MCF 10A (cell line): ENCODE measurements at regions not wholly inside any gene's neighbourhood (a gene's known extent, or its start where the extent isn't known, plus 50 kb on each side); places are given as distances from the start of the nearest gene placed in this dataset.
"Not testable (repeated sequence)": the region's sequence is repeated elsewhere in the genome, so short reads cannot be mapped to it uniquely, and the experiment has no call there.

Experiments
- BruUV-seq: library from RNA; stranded (reverse); fragments of 400-500 nt; replicated peaks from 2 replicates; lab custom pipeline; 2021; lab: Mats Ljungman, UMichigan
- CTCF ChIA-PET: fragments of 300-600 bp; sonication (Branson Sonifier 250); formaldehyde crosslinking; extraction: SDS; loops from one replicate; lab custom pipeline; 2021; ENCODE audit warnings: antibody characterized with exemption, inconsistent platforms; lab: Yijun Ruan, JAX
- POLR2A ChIA-PET: fragments of 300-600, 350-650 bp; sonication (Branson Sonifier 250); formaldehyde crosslinking; extraction: SDS; loops from one replicate; lab custom pipeline; 2020; ENCODE audit warnings: antibody characterized with exemption, inconsistent platforms; lab: Yijun Ruan, JAX
- DNase-seq: peaks from one replicate; pipeline ENCODE4 v3.0.0-alpha.2; 2018; ENCODE audit not compliant: unreplicated experiment
- H3K27ac Mint-ChIP-seq: one replicate; pipeline ENCODE4 v1.8.0; 2022; ENCODE audit warnings: mild to moderate bottlenecking, low read depth, mixed read lengths; ENCODE audit not compliant: unreplicated experiment
- H3K27me3 Mint-ChIP-seq: one replicate; pipeline ENCODE4 v1.8.0; 2022; ENCODE audit warnings: mixed read lengths; ENCODE audit not compliant: insufficient read depth, unreplicated experiment
- H3K36me3 Mint-ChIP-seq: one replicate; pipeline ENCODE4 v1.8.0; 2022; ENCODE audit warnings: mild to moderate bottlenecking, moderate library complexity, mixed read lengths; ENCODE audit not compliant: insufficient read depth, unreplicated experiment
- H3K4me1 Mint-ChIP-seq: one replicate; pipeline ENCODE4 v1.8.0; 2022; ENCODE audit warnings: mixed read lengths; ENCODE audit not compliant: insufficient read depth, unreplicated experiment
- H3K4me3 Mint-ChIP-seq: one replicate; pipeline ENCODE4 v1.8.0; 2022; ENCODE audit warnings: mild to moderate bottlenecking, moderate library complexity, mixed read lengths; ENCODE audit not compliant: unreplicated experiment
- H3K9me3 Mint-ChIP-seq: one replicate; pipeline ENCODE4 v1.8.0; 2022; ENCODE audit warnings: mixed read lengths; ENCODE audit not compliant: unreplicated experiment
- CTCF ChIP-seq: fragments of 200-600 bp; IDR thresholded peaks from one replicate; pipeline ENCODE4 v1.8.0; 2022; ENCODE audit warnings: antibody characterized with exemption, mild to moderate bottlenecking; ENCODE audit not compliant: unreplicated experiment
- intact Hi-C: fragments of 100-400 bp; cut with micrococcal nuclease; formaldehyde crosslinking; loops from 2 replicates; pipeline ENCODE4 v1.14.1; 2022

GRCh38 chr4:3628868-3629175, 96.6 kb upstream of the LRPAP1 start:
- no peak for DNase-seq
- Mint-ChIP-seq H3K27ac (no peak overlapping the region), H3K36me3 (no peaks in the 10 kb centered on the region), H3K27me3 (peaks cover 14% of the 10 kb centered on the region), H3K9me3 (peaks cover 6% of the 10 kb centered on the region), H3K4me1 (no peaks in the 10 kb centered on the region), H3K4me3 (no peak overlapping the region)
- no TSS peak for BruUV-seq
- ChIA-PET POLR2A (no interaction called here), CTCF (no interaction called here)
- TF ChIP-seq CTCF, result no peak
- intact Hi-C loops, result no loop called here

- not testable (repeated sequence) for DNase-seq, H3K9me3 Mint-ChIP-seq, H3K4me1 Mint-ChIP-seq
These were observed 96.0 kb upstream of the LRPAP1 start for GRCh38 chr4:3627967-3628867.

GRCh38 chr4:3627456-3627855, 95.2 kb upstream of the LRPAP1 start:
- H3K36me3 Mint-ChIP-seq, BruUV-seq, H3K4me1 Mint-ChIP-seq, H3K27ac Mint-ChIP-seq, H3K4me3 Mint-ChIP-seq, POLR2A ChIA-PET, DNase-seq, intact Hi-C loops, H3K9me3 Mint-ChIP-seq: not testable (repeated sequence)
- CTCF ChIA-PET, result interaction anchor here (0.7 kb wide), 1 partner anchor 15 kb away, joined by 3 read pairs; no protein-coding TSS in a partner anchor
- peaks cover 14% of the 10 kb centered on the region for H3K27me3 Mint-ChIP-seq

More at GRCh38 chr4:3627967-3628867, 96.0 kb upstream of the LRPAP1 start:
- H3K4me3 Mint-ChIP-seq, BruUV-seq, H3K27ac Mint-ChIP-seq, POLR2A ChIA-PET, CTCF ChIA-PET, H3K36me3 Mint-ChIP-seq, intact Hi-C loops: not testable (repeated sequence)
- H3K27me3 Mint-ChIP-seq, result peaks cover 14% of the 10 kb centered on the region

GRCh38 chr4:3626131-3626884, 94.1 kb upstream of the LRPAP1 start:
- CTCF ChIA-PET, DNase-seq, H3K4me3 Mint-ChIP-seq, H3K4me1 Mint-ChIP-seq, H3K27ac Mint-ChIP-seq, H3K9me3 Mint-ChIP-seq, H3K36me3 Mint-ChIP-seq, BruUV-seq, intact Hi-C loops: not testable (repeated sequence)
- POLR2A ChIA-PET, result interaction anchor here (0.7 kb wide), 1 partner anchor 369 kb away, joined by 3 read pairs; no protein-coding TSS in a partner anchor
- H3K27me3 Mint-ChIP-seq, result peaks cover 14% of the 10 kb centered on the region

GRCh38 chr4:3625286-3625875, 93.2 kb upstream of the LRPAP1 start:
- H3K36me3 Mint-ChIP-seq, H3K4me1 Mint-ChIP-seq, intact Hi-C loops, H3K4me3 Mint-ChIP-seq, H3K27ac Mint-ChIP-seq, BruUV-seq, H3K9me3 Mint-ChIP-seq, CTCF ChIA-PET, DNase-seq, POLR2A ChIA-PET: not testable (repeated sequence)
- peaks cover 14% of the 10 kb centered on the region for H3K27me3 Mint-ChIP-seq

- DNase-seq, intact Hi-C loops: not testable (repeated sequence)
These were observed 91.6 kb upstream of the LRPAP1 start for GRCh38 chr4:3623809-3624329.

More at GRCh38 chr4:3623809-3624329, 91.6 kb upstream of the LRPAP1 start:
- CTCF ChIA-PET, H3K9me3 Mint-ChIP-seq, POLR2A ChIA-PET, H3K36me3 Mint-ChIP-seq, BruUV-seq, H3K4me3 Mint-ChIP-seq, H3K27ac Mint-ChIP-seq, H3K27me3 Mint-ChIP-seq, H3K4me1 Mint-ChIP-seq: not testable (repeated sequence)
